Adrenal gland (tissue), 9 donors: ENCODE measurements at regions not wholly inside any gene's neighbourhood (a gene's known extent, or its start where the extent isn't known, plus 50 kb on each side); places are given as distances from the start of the nearest gene placed in this dataset.

ENCODE experiments used
- DNase-seq, 7 donors: peaks; one replicate each; pipeline ENCODE4 v3.0.0-alpha.2; 2019 to 2020
- H3K27ac ChIP-seq, 5 donors: fragments of 200-600 bp; sonication (generic) in 4 of 5; 1 replicate in 3 of 5; 2 replicates in 2 of 5; pipeline versions ENCODE4 v1.5.1 to v1.8.0; 2016 to 2020; ENCODE audit warnings: mild to moderate bottlenecking in 1 of 5
- H3K27me3 ChIP-seq: fragments of 200-600 bp; 2 replicates; pipeline ENCODE4 v1.8.0; 2021
- H3K36me3 ChIP-seq, 2 donors: fragments of 200-600 bp; replicated peaks in 1 of 2; 1 replicate in 1 of 2; 2 replicates in 1 of 2; pipeline versions ENCODE4 v1.5.1 to v1.8.0; 2018 to 2022
- H3K4me1 ChIP-seq, 2 donors: fragments of 200-600 bp; replicated peaks in 1 of 2; 1 replicate in 1 of 2; 2 replicates in 1 of 2; pipeline versions ENCODE4 v1.5.1 to v1.8.0; 2018 to 2021
- H3K4me3 ChIP-seq, 4 donors: fragments of 200-600 bp; sonication (generic) in 3 of 4; one replicate each; pipeline ENCODE4 v1.5.1; 2016 to 2018
- H3K9me3 ChIP-seq, 3 donors: fragments of 200-600 bp; sonication (generic) in 1 of 3; replicated peaks in 1 of 3; 1 replicate in 2 of 3; 2 replicates in 1 of 3; pipeline versions ENCODE4 v1.5.1 to v1.8.0; 2016 to 2021
- POLR2A ChIP-seq, 2 donors: fragments of 450-650 bp; IDR thresholded peaks; one replicate each; pipeline ENCODE4 v1.6.1; 2017; ENCODE audit warnings: antibody characterized with exemption in 2 of 2, mild to moderate bottlenecking in 2 of 2, moderate library complexity in 1 of 2
- WGBS, 4 donors: extraction: QIAGEN DNeasy Blood & Tissue Kit in 2 of 4; methylation state at CpG; one replicate each; pipeline versions ENCODE4 v1.1.5 to v1.1.7; 2013 to 2017; 5-methylcytosine and 5-hydroxymethylcytosine counted together
- intact Hi-C, 2 donors: fragments of 100-400 bp; cut with DNase I; formaldehyde crosslinking; loops; one replicate each; pipeline versions ENCODE4 v1.14.1 to v1.15.0; 2022 to 2023
- TF ChIP-seq, protein P1 (sequence below), 6 experiments: fragments of 450-650 bp in 4 of 6; fragments of 200-600 bp in 2 of 6; sonication (generic) in 1 of 6; IDR thresholded peaks; 1 replicate in 5 of 6; 2 replicates in 1 of 6; pipeline versions ENCODE4 v1.5.1 to v1.8.0; 2016 to 2021; ENCODE audit warnings: antibody characterized with exemption in 6 of 6, mild to moderate bottlenecking in 2 of 6, moderate library complexity in 1 of 6
- donor health status: healthy with polysubstance abuse.
- donor health status: Bipolar disorder and iron deficiency.
- donor health status: DM: yes; HTN: yes; CAD: no.
- donor health status: DM: no; HTN: no; CAD: no.
- donor health status: DM: no; HTN: no; CAD: no.

DNA sequence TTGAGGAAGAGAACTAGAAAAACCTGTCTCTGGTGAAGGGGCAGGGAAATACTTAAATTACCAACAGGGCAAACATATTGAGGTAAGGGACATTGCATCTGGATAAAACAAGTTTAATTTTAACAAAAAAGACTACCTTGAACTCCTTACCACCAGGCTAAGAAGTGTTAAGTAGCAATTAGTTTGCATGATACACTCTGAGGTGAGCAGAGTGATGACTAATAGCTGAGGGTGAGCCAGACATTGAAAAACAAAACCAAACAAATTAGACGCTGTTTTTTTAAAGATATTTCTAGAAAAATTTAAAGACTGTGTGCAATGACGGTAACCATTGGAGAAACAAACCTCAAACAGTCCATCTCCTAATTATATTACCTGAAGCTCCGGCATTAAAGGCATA, 105.9 kb downstream of the ANKRD7 start:
- Histone ChIP-seq H3K9me3 (no peaks in the 10 kb centered on the region), H3K27me3 (no peaks in the 10 kb centered on the region), H3K36me3 (no peaks in the 10 kb centered on the region), H3K4me3 (no peak overlapping the region), H3K27ac (no peak overlapping the region), H3K4me1 (no peaks in the 10 kb centered on the region)
- WGBS, 4 donors: 72 to 82% (median 81%) methylated on average over 3 of the region's 3 CpGs
- no peak for TF ChIP-seq POLR2A (IDR thresholded peaks at IDR 0.05)
- TF ChIP-seq, protein P1, sequence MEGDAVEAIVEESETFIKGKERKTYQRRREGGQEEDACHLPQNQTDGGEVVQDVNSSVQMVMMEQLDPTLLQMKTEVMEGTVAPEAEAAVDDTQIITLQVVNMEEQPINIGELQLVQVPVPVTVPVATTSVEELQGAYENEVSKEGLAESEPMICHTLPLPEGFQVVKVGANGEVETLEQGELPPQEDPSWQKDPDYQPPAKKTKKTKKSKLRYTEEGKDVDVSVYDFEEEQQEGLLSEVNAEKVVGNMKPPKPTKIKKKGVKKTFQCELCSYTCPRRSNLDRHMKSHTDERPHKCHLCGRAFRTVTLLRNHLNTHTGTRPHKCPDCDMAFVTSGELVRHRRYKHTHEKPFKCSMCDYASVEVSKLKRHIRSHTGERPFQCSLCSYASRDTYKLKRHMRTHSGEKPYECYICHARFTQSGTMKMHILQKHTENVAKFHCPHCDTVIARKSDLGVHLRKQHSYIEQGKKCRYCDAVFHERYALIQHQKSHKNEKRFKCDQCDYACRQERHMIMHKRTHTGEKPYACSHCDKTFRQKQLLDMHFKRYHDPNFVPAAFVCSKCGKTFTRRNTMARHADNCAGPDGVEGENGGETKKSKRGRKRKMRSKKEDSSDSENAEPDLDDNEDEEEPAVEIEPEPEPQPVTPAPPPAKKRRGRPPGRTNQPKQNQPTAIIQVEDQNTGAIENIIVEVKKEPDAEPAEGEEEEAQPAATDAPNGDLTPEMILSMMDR (IDR thresholded peaks at IDR 0.05): no peak
- intact Hi-C loops: no loop called here
- DNase-seq: no peak

DNA sequence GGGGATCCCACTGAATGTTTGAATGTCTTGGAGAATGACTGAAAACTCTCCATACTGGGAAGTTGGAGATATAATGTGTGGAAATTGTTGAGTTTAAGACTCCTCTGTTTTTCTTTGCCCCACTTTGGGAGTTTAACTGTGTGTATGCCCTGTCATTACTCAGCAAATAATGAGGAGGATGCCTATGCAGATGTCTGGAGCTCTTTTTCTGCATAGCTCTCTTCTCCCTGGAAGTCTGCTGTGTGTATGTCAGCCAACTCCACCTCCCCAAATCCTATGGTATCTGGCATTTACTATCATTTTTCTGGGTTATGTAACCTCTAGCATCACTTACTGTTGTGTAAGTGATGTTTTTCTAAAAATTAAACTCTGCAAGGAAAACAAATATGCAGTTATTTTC, 122.2 kb downstream of the ANKRD7 start:
- TF ChIP-seq, protein P1 (IDR thresholded peaks at IDR 0.05): no peak
- no peak for TF ChIP-seq POLR2A (IDR thresholded peaks at IDR 0.05)
- Histone ChIP-seq H3K27ac (no peak overlapping the region), H3K4me3 (no peak overlapping the region), H3K36me3 (no peaks in the 10 kb centered on the region), H3K4me1 (no peaks in the 10 kb centered on the region), H3K27me3 (no peaks in the 10 kb centered on the region), H3K9me3 (no peaks in the 10 kb centered on the region)
- DNase-seq: no peak
- intact Hi-C loops: no loop called here

DNA sequence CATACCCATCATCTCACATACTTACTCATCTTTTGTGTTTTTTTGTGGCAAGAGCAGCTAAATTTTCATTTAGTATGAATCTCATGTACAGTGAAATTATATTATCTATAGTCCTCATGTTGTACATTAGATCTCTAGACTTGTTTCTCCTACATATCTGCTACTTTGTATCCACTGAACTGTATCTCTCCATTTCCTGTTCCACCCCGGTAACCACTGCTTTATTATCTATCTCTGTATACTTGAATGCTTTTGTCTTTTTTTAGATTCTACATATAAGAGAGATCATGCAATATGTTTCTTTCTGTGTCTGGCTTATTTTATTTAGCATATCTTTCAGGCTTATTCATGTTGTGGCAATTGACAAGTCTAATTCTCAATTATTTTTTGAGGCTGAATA, 125.1 kb downstream of the ANKRD7 start:
- DNase-seq: no peak
- intact Hi-C loops: no loop called here
- Histone ChIP-seq H3K4me3 (no peak overlapping the region), H3K4me1 (no peaks in the 10 kb centered on the region), H3K27me3 (no peaks in the 10 kb centered on the region), H3K27ac (no peak overlapping the region), H3K36me3 (no peaks in the 10 kb centered on the region), H3K9me3 (no peaks in the 10 kb centered on the region)
- TF ChIP-seq, protein P1 (IDR thresholded peaks at IDR 0.05): no peak
- no peak for TF ChIP-seq POLR2A (IDR thresholded peaks at IDR 0.05)
- 70 to 79% (median 76%) methylated on average over 1 of the region's 1 CpG for WGBS, 4 donors

DNA sequence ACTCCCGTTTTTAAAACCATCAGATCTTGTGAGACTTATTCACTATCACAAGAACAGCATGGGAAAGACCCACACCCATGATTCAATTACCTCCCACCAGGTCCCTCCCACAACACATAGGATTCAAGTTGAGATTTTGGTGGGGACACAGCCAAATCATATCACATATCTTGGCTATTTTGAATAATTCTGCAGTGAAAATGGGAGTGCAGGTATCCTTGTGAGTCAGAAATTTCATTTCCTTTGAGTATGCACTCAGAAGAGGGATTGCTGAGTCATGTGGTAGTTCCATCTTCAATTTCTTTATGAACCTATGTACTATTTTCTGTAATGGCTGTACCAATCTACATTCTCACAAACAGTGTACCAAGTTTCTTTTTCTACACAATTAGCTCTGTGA, 125.8 kb downstream of the ANKRD7 start:
- Histone ChIP-seq H3K4me1 (no peaks in the 10 kb centered on the region), H3K36me3 (no peaks in the 10 kb centered on the region), H3K27me3 (no peaks in the 10 kb centered on the region), H3K9me3 (no peaks in the 10 kb centered on the region), H3K4me3 (no peak overlapping the region), H3K27ac (no peak overlapping the region)
- 40 to 82% (median 69%) methylated on average over 1 of the region's 1 CpG for WGBS, 4 donors
- no peak for DNase-seq
- intact Hi-C loops: no loop called here
- TF ChIP-seq POLR2A (IDR thresholded peaks at IDR 0.05): no peak

DNA sequence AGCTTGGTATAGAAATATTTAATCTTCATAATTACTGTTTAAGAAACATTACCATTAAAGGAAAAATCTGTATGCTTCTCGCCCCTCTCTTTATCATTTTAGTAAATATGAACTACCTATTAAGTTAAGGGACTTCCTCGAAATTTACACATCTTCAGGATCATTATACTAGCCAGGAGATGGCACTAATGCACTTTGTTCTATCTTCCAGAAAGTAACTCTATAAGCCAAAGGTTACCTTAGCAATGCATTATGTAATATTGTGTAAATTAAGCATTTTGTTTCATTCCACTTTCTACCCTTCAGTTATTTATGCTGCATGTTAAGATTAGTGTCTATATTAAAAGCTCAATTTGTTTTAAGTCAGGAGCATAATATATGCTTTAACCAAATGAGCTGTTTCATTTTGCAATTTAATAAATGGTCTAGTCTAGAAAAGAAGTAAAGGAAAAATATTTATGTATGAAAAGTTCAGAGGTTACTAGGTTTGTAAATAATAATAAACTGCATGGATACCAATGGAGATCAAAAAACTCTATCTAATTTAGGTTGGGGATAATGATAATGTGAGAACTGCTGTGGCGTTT, 128.5 kb downstream of the ANKRD7 start:
- intact Hi-C loops: no loop called here
- DNase-seq: no peak
- H3K4me1 ChIP-seq: no peaks in the 10 kb centered on the region
- TF ChIP-seq POLR2A (IDR thresholded peaks at IDR 0.05): no peak
- TF ChIP-seq, protein P1 (IDR thresholded peaks at IDR 0.05): peak in 4 of 6 experiments; percentile 8 to 43 (median 26)
- no peak overlapping the region for H3K4me3 ChIP-seq
- no peaks in the 10 kb centered on the region for H3K27me3 ChIP-seq
- H3K27ac ChIP-seq: no peak overlapping the region
- WGBS, 4 donors: 54 to 58% (median 55%) methylated on average over 3 of the region's 3 CpGs
- no peaks in the 10 kb centered on the region for H3K36me3 ChIP-seq
- no peaks in the 10 kb centered on the region for H3K9me3 ChIP-seq
